Tibial nerve (tissue), 4 donors: ENCODE measurements at regions not wholly inside any gene's neighbourhood (a gene's known extent, or its start where the extent isn't known, plus 50 kb on each side); places are given as distances from the start of the nearest gene placed in this dataset.

Experiments used
- EP300 ChIP-seq, 2 donors: sonication (generic); formaldehyde crosslinking; IDR thresholded peaks; one replicate each; pipeline ENCODE4 v1.6.1; 2017; ENCODE audit warnings: antibody characterized with exemption in 2 of 2, mild to moderate bottlenecking in 1 of 2
- POLR2A ChIP-seq, 2 donors: fragments of 450-650 bp; IDR thresholded peaks; one replicate each; pipeline ENCODE4 v1.6.1; 2017; ENCODE audit warnings: antibody characterized with exemption in 2 of 2, mild to moderate bottlenecking in 2 of 2, moderate library complexity in 2 of 2
- TF ChIP-seq, protein P1 (sequence below), 5 experiments: fragments of 200-600 bp in 3 of 5; fragments of 450-650 bp in 2 of 5; sonication (generic) in 3 of 5; IDR thresholded peaks; one replicate each; pipeline ENCODE4 v1.5.1; 2016 to 2019; ENCODE audit warnings: antibody characterized with exemption in 5 of 5, mild to moderate bottlenecking in 3 of 5, moderate library complexity in 2 of 5

DNA sequence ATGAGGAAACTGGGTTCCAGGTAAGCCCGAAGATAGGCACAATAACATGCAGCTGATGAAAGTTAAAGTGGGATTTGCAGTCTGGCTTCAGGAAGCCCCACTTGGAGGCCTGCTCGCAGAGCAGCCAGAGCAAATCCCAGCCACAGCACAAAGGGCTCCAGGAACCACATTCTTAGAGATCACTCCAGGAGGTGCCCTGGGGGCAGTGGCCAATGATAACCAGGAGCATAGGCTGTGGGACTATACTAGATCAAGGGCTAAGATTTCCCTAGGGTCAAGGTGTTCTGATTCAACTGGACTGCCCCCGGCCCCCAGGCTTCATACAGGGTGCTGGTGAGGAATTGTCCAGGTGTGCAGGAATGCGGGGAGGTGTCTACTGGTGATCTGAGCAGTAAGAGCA, 133.9 kb upstream of the PTPRT start:
- TF ChIP-seq, protein P1, sequence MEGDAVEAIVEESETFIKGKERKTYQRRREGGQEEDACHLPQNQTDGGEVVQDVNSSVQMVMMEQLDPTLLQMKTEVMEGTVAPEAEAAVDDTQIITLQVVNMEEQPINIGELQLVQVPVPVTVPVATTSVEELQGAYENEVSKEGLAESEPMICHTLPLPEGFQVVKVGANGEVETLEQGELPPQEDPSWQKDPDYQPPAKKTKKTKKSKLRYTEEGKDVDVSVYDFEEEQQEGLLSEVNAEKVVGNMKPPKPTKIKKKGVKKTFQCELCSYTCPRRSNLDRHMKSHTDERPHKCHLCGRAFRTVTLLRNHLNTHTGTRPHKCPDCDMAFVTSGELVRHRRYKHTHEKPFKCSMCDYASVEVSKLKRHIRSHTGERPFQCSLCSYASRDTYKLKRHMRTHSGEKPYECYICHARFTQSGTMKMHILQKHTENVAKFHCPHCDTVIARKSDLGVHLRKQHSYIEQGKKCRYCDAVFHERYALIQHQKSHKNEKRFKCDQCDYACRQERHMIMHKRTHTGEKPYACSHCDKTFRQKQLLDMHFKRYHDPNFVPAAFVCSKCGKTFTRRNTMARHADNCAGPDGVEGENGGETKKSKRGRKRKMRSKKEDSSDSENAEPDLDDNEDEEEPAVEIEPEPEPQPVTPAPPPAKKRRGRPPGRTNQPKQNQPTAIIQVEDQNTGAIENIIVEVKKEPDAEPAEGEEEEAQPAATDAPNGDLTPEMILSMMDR (IDR thresholded peaks at IDR 0.05) = no peak
- TF ChIP-seq POLR2A (IDR thresholded peaks at IDR 0.05) (no peak), EP300 (IDR thresholded peaks at IDR 0.05) (no peak)
